OCI-LY1 (cell line): ENCODE measurements at regions not wholly inside any gene's neighbourhood (a gene's known extent, or its start where the extent isn't known, plus 50 kb on each side); places are given as distances from the start of the nearest gene placed in this dataset.

Source experiments
- CTCF ChIP-seq: fragments of 200-600 bp; sonication (generic), shearing (Covaris generic); IDR thresholded peaks from 2 replicates; pipeline ENCODE4 v1.5.1; 2017; ENCODE audit warnings: mild to moderate bottlenecking, antibody characterized with exemption, low read length, moderate library complexity, mixed read lengths
- EZH2 ChIP-seq: fragments of 200-600 bp; sonication (generic), shearing (Covaris generic); IDR thresholded peaks from 2 replicates; pipeline ENCODE4 v1.8.0; 2017; ENCODE audit warnings: borderline replicate concordance, mixed run types, mild to moderate bottlenecking, antibody characterized with exemption, low read length, moderate library complexity, mixed read lengths

- no peak for TF ChIP-seq CTCF
- TF ChIP-seq EZH2: no peak
Measured at GRCh38 chr2:39933196-39933595, 154.1 kb upstream of the THUMPD2 start.
